Smooth muscle cell (in vitro differentiated cells): ENCODE measurements at regions not wholly inside any gene's neighbourhood (a gene's known extent, or its start where the extent isn't known, plus 50 kb on each side); places are given as distances from the start of the nearest gene placed in this dataset.

ENCODE experiments used
- DNase-seq: peaks from one replicate; lab custom pipeline; 2025; ENCODE audit not compliant: unreplicated experiment; lab: John Stamatoyannopoulos, UW
- H2AFZ ChIP-seq: fragments of 200-600 bp; sonication (generic); 2 replicates; pipeline ENCODE4 v1.6.0; 2016; ENCODE audit warnings: antibody characterized with exemption, low read depth, mild to moderate bottlenecking
- H3F3A ChIP-seq: fragments of 200-600 bp; sonication (generic); 2 replicates; pipeline ENCODE4 v1.6.0; 2017; ENCODE audit warnings: antibody characterized with exemption, low read depth
- H3K27ac ChIP-seq: fragments of 200-600 bp; sonication (generic); 2 replicates; pipeline ENCODE4 v1.5.1; 2016; ENCODE audit warnings: low read depth, mild to moderate bottlenecking
- H3K27me3 ChIP-seq: fragments of 200-600 bp; sonication (generic); 2 replicates; pipeline ENCODE4 v1.6.1; 2016; ENCODE audit warnings: low read depth, mild to moderate bottlenecking
- H3K36me3 ChIP-seq: fragments of 200-600 bp; sonication (generic); 2 replicates; pipeline ENCODE4 v1.5.1; 2016; ENCODE audit warnings: low read depth
- H3K4me1 ChIP-seq: fragments of 200-600 bp; sonication (generic); 2 replicates; pipeline ENCODE4 v1.5.1; 2016; ENCODE audit warnings: low read depth
- H3K4me2 ChIP-seq: fragments of 200-600 bp; sonication (generic); 2 replicates; pipeline ENCODE4 v1.6.0; 2016; ENCODE audit warnings: mild to moderate bottlenecking
- H3K4me3 ChIP-seq: fragments of 200-600 bp; sonication (generic); 2 replicates; pipeline ENCODE4 v1.5.1; 2016; ENCODE audit warnings: mild to moderate bottlenecking
- H3K79me2 ChIP-seq: fragments of 200-600 bp; sonication (generic); 2 replicates; pipeline ENCODE4 v1.6.0; 2016; ENCODE audit warnings: low read depth, mild to moderate bottlenecking
- H3K9ac ChIP-seq: fragments of 200-600 bp; sonication (generic); 2 replicates; pipeline ENCODE4 v1.6.0; 2016; ENCODE audit warnings: low read depth
- H3K9me3 ChIP-seq: fragments of 200-600 bp; sonication (generic); replicated peaks from 2 replicates; pipeline ENCODE4 v1.5.1; 2016; ENCODE audit warnings: low read depth
- H4K20me1 ChIP-seq: fragments of 200-600 bp; sonication (generic); 2 replicates; pipeline ENCODE4 v1.6.0; 2016; ENCODE audit warnings: low read depth
- CTCF ChIP-seq: fragments of 200-600 bp; sonication (generic); IDR thresholded peaks from 2 replicates; pipeline ENCODE4 v1.5.1; 2017; ENCODE audit warnings: borderline replicate concordance, mild to moderate bottlenecking, antibody characterized with exemption; ENCODE audit not compliant: insufficient read depth, poor library complexity, severe bottlenecking
- WGBS: methylation state at CpG from one replicate; pipeline ENCODE4 v1.1.7; 2016; ENCODE audit warnings: low lambda C conversion rate; 5-methylcytosine and 5-hydroxymethylcytosine counted together

GRCh38 chr6:14217728-14218518, 100.4 kb downstream of the CD83 start:
- H3K79me2 ChIP-seq, result no peaks in the 10 kb centered on the region
- WGBS, result 76% methylated on average over 12 of the region's 12 CpGs
- H3K27ac ChIP-seq, result no peak overlapping the region
- TF ChIP-seq CTCF, result no peak
- no peak overlapping the region for H3K9ac ChIP-seq
- H3K9me3 ChIP-seq, result no peaks in the 10 kb centered on the region
- H4K20me1 ChIP-seq, result no peaks in the 10 kb centered on the region
- DNase-seq, result no peak
- H3K4me2 ChIP-seq, result no peak overlapping the region
- no peaks in the 10 kb centered on the region for H3K27me3 ChIP-seq
- no peaks in the 10 kb centered on the region for H3K36me3 ChIP-seq
- H3F3A ChIP-seq, result no peaks in the 10 kb centered on the region
- no peaks in the 10 kb centered on the region for H3K4me1 ChIP-seq
- H2AFZ ChIP-seq, result no peak overlapping the region
- no peak overlapping the region for H3K4me3 ChIP-seq

GRCh38 chr6:14218519-14218800, 100.9 kb downstream of the CD83 start:
- no peak overlapping the region for H2AFZ ChIP-seq
- whole genome bisulfite sequencing, result 83% methylated on average over 1 of the region's 1 CpG

GRCh38 chr6:14221564-14222279, 104.2 kb downstream of the CD83 start:
- H3K9ac ChIP-seq, result no peak overlapping the region
- H3F3A ChIP-seq, result no peaks in the 10 kb centered on the region
- WGBS, result 92% methylated on average over 8 of the region's 8 CpGs
- no peak for DNase-seq
- no peak overlapping the region for H3K27ac ChIP-seq
- no peaks in the 10 kb centered on the region for H3K79me2 ChIP-seq
- H3K4me3 ChIP-seq, result no peak overlapping the region
- TF ChIP-seq CTCF, result no peak
- no peaks in the 10 kb centered on the region for H3K4me1 ChIP-seq
- H3K9me3 ChIP-seq, result no peaks in the 10 kb centered on the region
- H3K4me2 ChIP-seq, result no peak overlapping the region
- H3K27me3 ChIP-seq, result no peaks in the 10 kb centered on the region
- no peaks in the 10 kb centered on the region for H4K20me1 ChIP-seq
- H2AFZ ChIP-seq, result no peak overlapping the region
- H3K36me3 ChIP-seq, result no peaks in the 10 kb centered on the region

More at GRCh38 chr6:14218519-14218800, 100.9 kb downstream of the CD83 start:
- Histone ChIP-seq H3K4me2 (no peak overlapping the region), H3K9ac (no peak overlapping the region), H3K9me3 (no peaks in the 10 kb centered on the region), H3K79me2 (no peaks in the 10 kb centered on the region), H3K27me3 (no peaks in the 10 kb centered on the region), H4K20me1 (no peaks in the 10 kb centered on the region), H3K27ac (no peak overlapping the region), H3K36me3 (no peaks in the 10 kb centered on the region), H3F3A (no peaks in the 10 kb centered on the region), H3K4me3 (no peak overlapping the region), H3K4me1 (no peaks in the 10 kb centered on the region)
- DNase-seq, result no peak
- TF ChIP-seq CTCF, result no peak

GRCh38 chr6:14222956-14223355, 105.4 kb downstream of the CD83 start:
- Histone ChIP-seq H3K9me3 (no peaks in the 10 kb centered on the region), H2AFZ (no peak overlapping the region), H3K79me2 (no peaks in the 10 kb centered on the region), H3K4me2 (no peak overlapping the region), H3K9ac (no peak overlapping the region), H3K4me3 (no peak overlapping the region), H3K27ac (no peak overlapping the region), H3F3A (no peaks in the 10 kb centered on the region), H4K20me1 (no peaks in the 10 kb centered on the region), H3K4me1 (no peaks in the 10 kb centered on the region), H3K36me3 (no peaks in the 10 kb centered on the region), H3K27me3 (no peaks in the 10 kb centered on the region)
- DNase-seq, result no peak
- no peak for TF ChIP-seq CTCF
- 85% methylated on average over 8 of the region's 8 CpGs for WGBS
